Adrenal gland (tissue), 9 donors: ENCODE measurements at regions not wholly inside any gene's neighbourhood (a gene's known extent, or its start where the extent isn't known, plus 50 kb on each side); places are given as distances from the start of the nearest gene placed in this dataset.
"Not testable (repeated sequence)": the region's sequence is repeated elsewhere in the genome, so short reads cannot be mapped to it uniquely, and the experiment has no call there.

ENCODE experiments used
- DNase-seq, 7 donors: peaks; one replicate each; pipeline ENCODE4 v3.0.0-alpha.2; 2019 to 2020
- H3K27ac ChIP-seq, 5 donors: fragments of 200-600 bp; sonication (generic) in 4 of 5; 1 replicate in 3 of 5; 2 replicates in 2 of 5; pipeline versions ENCODE4 v1.5.1 to v1.8.0; 2016 to 2020; ENCODE audit warnings: mild to moderate bottlenecking in 1 of 5
- H3K27me3 ChIP-seq: fragments of 200-600 bp; 2 replicates; pipeline ENCODE4 v1.8.0; 2021
- H3K36me3 ChIP-seq, 2 donors: fragments of 200-600 bp; replicated peaks in 1 of 2; 1 replicate in 1 of 2; 2 replicates in 1 of 2; pipeline versions ENCODE4 v1.5.1 to v1.8.0; 2018 to 2022
- H3K4me1 ChIP-seq, 2 donors: fragments of 200-600 bp; replicated peaks in 1 of 2; 1 replicate in 1 of 2; 2 replicates in 1 of 2; pipeline versions ENCODE4 v1.5.1 to v1.8.0; 2018 to 2021
- H3K4me3 ChIP-seq, 4 donors: fragments of 200-600 bp; sonication (generic) in 3 of 4; one replicate each; pipeline ENCODE4 v1.5.1; 2016 to 2018
- H3K9me3 ChIP-seq, 3 donors: fragments of 200-600 bp; sonication (generic) in 1 of 3; replicated peaks in 1 of 3; 1 replicate in 2 of 3; 2 replicates in 1 of 3; pipeline versions ENCODE4 v1.5.1 to v1.8.0; 2016 to 2021
- CTCF ChIP-seq, 6 experiments: fragments of 450-650 bp in 4 of 6; fragments of 200-600 bp in 2 of 6; sonication (generic) in 1 of 6; IDR thresholded peaks; 1 replicate in 5 of 6; 2 replicates in 1 of 6; pipeline versions ENCODE4 v1.5.1 to v1.8.0; 2016 to 2021; ENCODE audit warnings: antibody characterized with exemption in 6 of 6, mild to moderate bottlenecking in 2 of 6, moderate library complexity in 1 of 6
- POLR2A ChIP-seq, 2 donors: fragments of 450-650 bp; IDR thresholded peaks; one replicate each; pipeline ENCODE4 v1.6.1; 2017; ENCODE audit warnings: antibody characterized with exemption in 2 of 2, mild to moderate bottlenecking in 2 of 2, moderate library complexity in 1 of 2
- WGBS, 4 donors: extraction: QIAGEN DNeasy Blood & Tissue Kit in 2 of 4; methylation state at CpG; one replicate each; pipeline versions ENCODE4 v1.1.5 to v1.1.7; 2013 to 2017; 5-methylcytosine and 5-hydroxymethylcytosine counted together
- intact Hi-C, 2 donors: fragments of 100-400 bp; cut with DNase I; formaldehyde crosslinking; loops; one replicate each; pipeline versions ENCODE4 v1.14.1 to v1.15.0; 2022 to 2023
- donor health status: healthy with polysubstance abuse.
- donor health status: Bipolar disorder and iron deficiency.
- donor health status: DM: yes; HTN: yes; CAD: no.
- donor health status: DM: no; HTN: no; CAD: no.
- donor health status: DM: no; HTN: no; CAD: no.

GRCh38 chr7:39855325-39855674, 94.8 kb upstream of the CDK13 start:
- no peaks in the 10 kb centered on the region for H3K9me3 ChIP-seq
- no peak overlapping the region for H3K27ac ChIP-seq
- DNase-seq = no peak
- no peaks in the 10 kb centered on the region for H3K36me3 ChIP-seq
- peaks cover 5% of the 10 kb centered on the region for H3K27me3 ChIP-seq
- peak overlapping the region in 1 of 4 donors; percentile 44 for H3K4me3 ChIP-seq
- WGBS, 4 donors = 68 to 87% (median 82%) methylated on average over 1 of the region's 1 CpG
- TF ChIP-seq CTCF (IDR thresholded peaks at IDR 0.05) (no peak), POLR2A (IDR thresholded peaks at IDR 0.05) (no peak)
- peaks cover 0 to 3% of the 10 kb centered on the region in 2 donors for H3K4me1 ChIP-seq
- intact Hi-C loops = no loop called here

GRCh38 chr7:39863675-39864322, 86.3 kb upstream of the CDK13 start:
- H3K4me1 ChIP-seq, DNase-seq, H3K36me3 ChIP-seq, H3K4me3 ChIP-seq, intact Hi-C loops, H3K9me3 ChIP-seq, H3K27me3 ChIP-seq, H3K27ac ChIP-seq: not testable (repeated sequence)
- WGBS, 4 donors = 75 to 97% (median 86%) methylated on average over 2 to 3 of the region's 3 CpGs

GRCh38 chr7:39869888-39870522, 80.1 kb upstream of the CDK13 start:
- DNase-seq, H3K27ac ChIP-seq, intact Hi-C loops, H3K9me3 ChIP-seq, H3K4me1 ChIP-seq, H3K36me3 ChIP-seq, H3K27me3 ChIP-seq, H3K4me3 ChIP-seq: not testable (repeated sequence)
- WGBS, 4 donors = 68 to 70% (median 69%) methylated on average over 5 of the region's 5 CpGs

GRCh38 chr7:39871610-39872009, 78.4 kb upstream of the CDK13 start:
- H3K4me3 ChIP-seq, H3K36me3 ChIP-seq, H3K9me3 ChIP-seq, H3K27ac ChIP-seq, H3K4me1 ChIP-seq, DNase-seq, intact Hi-C loops, H3K27me3 ChIP-seq: not testable (repeated sequence)
- 73 to 85% (median 82%) methylated on average over 4 of the region's 4 CpGs for WGBS, 4 donors

GRCh38 chr7:39880556-39880955, 69.5 kb upstream of the CDK13 start:
- Histone ChIP-seq H3K9me3 (no peaks in the 10 kb centered on the region), H3K27me3 (no peaks in the 10 kb centered on the region), H3K27ac (no peak overlapping the region), H3K36me3 (no peaks in the 10 kb centered on the region), H3K4me3 (no peak overlapping the region), H3K4me1 (no peaks in the 10 kb centered on the region)
- TF ChIP-seq CTCF (IDR thresholded peaks at IDR 0.05) = no peak
- no peak for TF ChIP-seq POLR2A (IDR thresholded peaks at IDR 0.05)
- intact Hi-C loops = no loop called here
- 36 to 65% (median 42%) methylated on average over 1 of the region's 1 CpG for WGBS, 4 donors
- DNase-seq = no peak
